Neural progenitor cell (in vitro differentiated cells): ENCODE measurements at regions not wholly inside any gene's neighbourhood (a gene's known extent, or its start where the extent isn't known, plus 50 kb on each side); places are given as distances from the start of the nearest gene placed in this dataset.

Experiments
- CTCF ChIP-seq: fragments of 200-600 bp; sonication (generic); IDR thresholded peaks from 2 replicates; pipeline ENCODE4 v1.5.1; 2017; ENCODE audit warnings: antibody characterized with exemption, mild to moderate bottlenecking
- EZH2 ChIP-seq: fragments of 200-600 bp; sonication (generic); IDR thresholded peaks from 2 replicates; pipeline ENCODE4 v1.6.1; 2017; ENCODE audit warnings: antibody characterized with exemption, mild to moderate bottlenecking, moderate library complexity

- TF ChIP-seq CTCF = no peak
- TF ChIP-seq EZH2 = no peak
These were observed 797.6 kb upstream of the AADAT start for GRCh38 chr4:170887396-170887795.
